ENCODE measurements at regions not wholly inside any gene's neighbourhood (a gene's known extent, or its start where the extent isn't known, plus 50 kb on each side); places are given as distances from the start of the nearest gene placed in this dataset.

- TF ChIP-seq CEBPB (IDR thresholded peaks at IDR 0.05) (no peak), USF1 (IDR thresholded peaks at IDR 0.05) (no peak), FOXM1 (IDR thresholded peaks at IDR 0.05; ENCODE audit: borderline replicate concordance, low read depth) (no peak), EGR1 (IDR thresholded peaks at IDR 0.05) (no peak), TEAD4 (IDR thresholded peaks at IDR 0.05) (no peak), TCF12 (IDR thresholded peaks at IDR 0.05; ENCODE audit: low read depth) (no peak), NFIC (IDR thresholded peaks at IDR 0.05) (no peak), MAX (IDR thresholded peaks at IDR 0.05) (no peak), RAD21 (IDR thresholded peaks at IDR 0.05; ENCODE audit: low read depth) (no peak), EP300 (IDR thresholded peaks at IDR 0.05; ENCODE audit: borderline replicate concordance) (no peak), YY1 (IDR thresholded peaks at IDR 0.05; ENCODE audit: low read depth) (no peak), CREB1 (IDR thresholded peaks at IDR 0.05; ENCODE audit: low read depth) (no peak), ZBTB7A (IDR thresholded peaks at IDR 0.05; ENCODE audit: low read depth) (no peak), TAF1 (IDR thresholded peaks at IDR 0.05; ENCODE audit: low read depth) (no peak)
- TF ChIP-seq, protein P1, sequence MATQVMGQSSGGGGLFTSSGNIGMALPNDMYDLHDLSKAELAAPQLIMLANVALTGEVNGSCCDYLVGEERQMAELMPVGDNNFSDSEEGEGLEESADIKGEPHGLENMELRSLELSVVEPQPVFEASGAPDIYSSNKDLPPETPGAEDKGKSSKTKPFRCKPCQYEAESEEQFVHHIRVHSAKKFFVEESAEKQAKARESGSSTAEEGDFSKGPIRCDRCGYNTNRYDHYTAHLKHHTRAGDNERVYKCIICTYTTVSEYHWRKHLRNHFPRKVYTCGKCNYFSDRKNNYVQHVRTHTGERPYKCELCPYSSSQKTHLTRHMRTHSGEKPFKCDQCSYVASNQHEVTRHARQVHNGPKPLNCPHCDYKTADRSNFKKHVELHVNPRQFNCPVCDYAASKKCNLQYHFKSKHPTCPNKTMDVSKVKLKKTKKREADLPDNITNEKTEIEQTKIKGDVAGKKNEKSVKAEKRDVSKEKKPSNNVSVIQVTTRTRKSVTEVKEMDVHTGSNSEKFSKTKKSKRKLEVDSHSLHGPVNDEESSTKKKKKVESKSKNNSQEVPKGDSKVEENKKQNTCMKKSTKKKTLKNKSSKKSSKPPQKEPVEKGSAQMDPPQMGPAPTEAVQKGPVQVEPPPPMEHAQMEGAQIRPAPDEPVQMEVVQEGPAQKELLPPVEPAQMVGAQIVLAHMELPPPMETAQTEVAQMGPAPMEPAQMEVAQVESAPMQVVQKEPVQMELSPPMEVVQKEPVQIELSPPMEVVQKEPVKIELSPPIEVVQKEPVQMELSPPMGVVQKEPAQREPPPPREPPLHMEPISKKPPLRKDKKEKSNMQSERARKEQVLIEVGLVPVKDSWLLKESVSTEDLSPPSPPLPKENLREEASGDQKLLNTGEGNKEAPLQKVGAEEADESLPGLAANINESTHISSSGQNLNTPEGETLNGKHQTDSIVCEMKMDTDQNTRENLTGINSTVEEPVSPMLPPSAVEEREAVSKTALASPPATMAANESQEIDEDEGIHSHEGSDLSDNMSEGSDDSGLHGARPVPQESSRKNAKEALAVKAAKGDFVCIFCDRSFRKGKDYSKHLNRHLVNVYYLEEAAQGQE (IDR thresholded peaks at IDR 0.05; ENCODE audit: low read depth): no peak
Measured at GRCh38 chr6:168197636-168198301, 118.8 kb upstream of the FRMD1 start.

DNA sequence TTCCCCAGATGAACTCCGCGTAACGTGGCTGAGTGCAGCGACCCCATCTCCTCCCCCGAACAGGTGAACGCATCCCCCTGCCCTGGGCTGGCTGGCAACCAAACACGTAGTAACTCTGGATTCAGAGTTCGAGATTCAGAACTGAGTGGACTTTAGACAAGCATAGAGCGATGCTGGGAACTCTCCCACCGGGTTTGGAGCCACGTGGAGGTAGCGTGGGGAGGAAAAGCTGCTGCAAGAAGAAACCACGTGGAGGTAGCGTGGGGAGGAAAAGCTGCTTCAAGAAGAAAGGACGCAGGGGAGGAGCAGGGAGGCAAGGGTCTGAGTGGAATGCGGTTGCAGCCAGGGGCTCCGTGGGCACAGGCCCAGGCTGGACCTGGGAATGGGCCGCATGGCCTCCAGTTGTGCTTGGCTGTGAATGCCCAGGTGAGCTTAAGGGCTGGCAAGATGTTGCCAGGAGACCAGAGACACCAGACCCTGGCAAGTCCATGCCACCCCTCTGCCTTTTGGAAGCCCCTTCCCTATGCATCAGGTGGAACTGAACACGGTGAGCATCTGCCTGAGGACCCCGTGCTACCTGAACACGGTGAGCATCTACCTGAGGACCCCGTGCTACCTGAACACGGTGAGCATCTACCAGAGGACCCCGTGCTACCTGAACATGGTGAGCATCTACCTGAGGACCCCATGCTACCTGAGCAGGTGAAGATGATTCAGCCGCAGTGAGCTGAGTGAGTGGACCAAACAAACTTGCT lies 118.0 kb upstream of the FRMD1 start:
- TF ChIP-seq FOXM1 (IDR thresholded peaks at IDR 0.05; ENCODE audit: borderline replicate concordance, low read depth): no peak
- no peak for TF ChIP-seq EP300 (IDR thresholded peaks at IDR 0.05; ENCODE audit: borderline replicate concordance)
- TF ChIP-seq YY1 (IDR thresholded peaks at IDR 0.05; ENCODE audit: low read depth): no peak
- TF ChIP-seq, protein P1 (IDR thresholded peaks at IDR 0.05; ENCODE audit: low read depth): no peak
- TF ChIP-seq USF1 (IDR thresholded peaks at IDR 0.05): no peak
- TF ChIP-seq NFIC (IDR thresholded peaks at IDR 0.05): no peak
- TF ChIP-seq TCF12 (IDR thresholded peaks at IDR 0.05; ENCODE audit: low read depth): no peak
- TF ChIP-seq MAX (IDR thresholded peaks at IDR 0.05): no peak
- TF ChIP-seq ZBTB7A (IDR thresholded peaks at IDR 0.05; ENCODE audit: low read depth): no peak
- no peak for TF ChIP-seq CEBPB (IDR thresholded peaks at IDR 0.05)
- no peak for TF ChIP-seq TAF1 (IDR thresholded peaks at IDR 0.05; ENCODE audit: low read depth)
- no peak for TF ChIP-seq CREB1 (IDR thresholded peaks at IDR 0.05; ENCODE audit: low read depth)
- TF ChIP-seq TEAD4 (IDR thresholded peaks at IDR 0.05): no peak
- no peak for TF ChIP-seq RAD21 (IDR thresholded peaks at IDR 0.05; ENCODE audit: low read depth)
- TF ChIP-seq EGR1 (IDR thresholded peaks at IDR 0.05): no peak

- TF ChIP-seq CREB1 (IDR thresholded peaks at IDR 0.05; ENCODE audit: low read depth): no peak
- no peak for TF ChIP-seq MAX (IDR thresholded peaks at IDR 0.05)
- TF ChIP-seq TEAD4 (IDR thresholded peaks at IDR 0.05): no peak
- TF ChIP-seq USF1 (IDR thresholded peaks at IDR 0.05): no peak
- TF ChIP-seq RAD21 (IDR thresholded peaks at IDR 0.05; ENCODE audit: low read depth): no peak
- no peak for TF ChIP-seq TAF1 (IDR thresholded peaks at IDR 0.05; ENCODE audit: low read depth)
- no peak for TF ChIP-seq EP300 (IDR thresholded peaks at IDR 0.05; ENCODE audit: borderline replicate concordance)
- no peak for TF ChIP-seq ZBTB7A (IDR thresholded peaks at IDR 0.05; ENCODE audit: low read depth)
- no peak for TF ChIP-seq FOXM1 (IDR thresholded peaks at IDR 0.05; ENCODE audit: borderline replicate concordance, low read depth)
- no peak for TF ChIP-seq EGR1 (IDR thresholded peaks at IDR 0.05)
Measured at GRCh38 chr6:168196385-168196860, 117.4 kb upstream of the FRMD1 start.

DNA sequence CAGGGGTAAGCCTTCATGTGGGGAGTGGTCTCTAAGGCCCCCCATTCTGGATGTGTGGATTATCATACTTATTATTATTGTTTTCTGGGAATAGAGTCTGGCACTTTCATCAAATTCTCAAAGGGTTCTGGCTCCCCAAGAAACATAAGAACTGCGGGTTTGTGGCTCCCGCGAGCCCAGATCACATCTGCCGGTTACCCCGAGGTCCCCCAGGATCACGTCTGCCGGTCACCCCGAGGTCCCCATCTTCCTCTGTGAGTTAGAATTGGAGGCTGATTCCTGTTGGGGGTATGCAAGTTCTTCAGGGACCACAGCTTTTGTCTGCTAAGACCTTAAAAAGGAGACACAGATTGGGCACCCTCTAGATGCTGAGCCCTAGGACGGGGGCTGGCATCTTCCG lies 116.7 kb upstream of the FRMD1 start:
- TF ChIP-seq FOXM1 (IDR thresholded peaks at IDR 0.05; ENCODE audit: borderline replicate concordance, low read depth) (no peak), TAF1 (IDR thresholded peaks at IDR 0.05; ENCODE audit: low read depth) (no peak), USF1 (IDR thresholded peaks at IDR 0.05) (no peak), EGR1 (IDR thresholded peaks at IDR 0.05) (no peak), ZBTB7A (IDR thresholded peaks at IDR 0.05; ENCODE audit: low read depth) (no peak), YY1 (IDR thresholded peaks at IDR 0.05; ENCODE audit: low read depth) (no peak), NFIC (IDR thresholded peaks at IDR 0.05) (no peak), RAD21 (IDR thresholded peaks at IDR 0.05; ENCODE audit: low read depth) (no peak), EP300 (IDR thresholded peaks at IDR 0.05; ENCODE audit: borderline replicate concordance) (no peak), CREB1 (IDR thresholded peaks at IDR 0.05; ENCODE audit: low read depth) (no peak)

All from Ishikawa (cell line).